MCF 10A (cell line): ENCODE measurements at regions not wholly inside any gene's neighbourhood (a gene's known extent, or its start where the extent isn't known, plus 50 kb on each side); places are given as distances from the start of the nearest gene placed in this dataset.

Experiments
- BruUV-seq: library from RNA; stranded (reverse); fragments of 400-500 nt; replicated peaks from 2 replicates; lab custom pipeline; 2021; lab: Mats Ljungman, UMichigan
- CTCF ChIA-PET: fragments of 300-600 bp; sonication (Branson Sonifier 250); formaldehyde crosslinking; extraction: SDS; loops from one replicate; lab custom pipeline; 2021; ENCODE audit warnings: antibody characterized with exemption, inconsistent platforms; lab: Yijun Ruan, JAX
- POLR2A ChIA-PET: fragments of 300-600, 350-650 bp; sonication (Branson Sonifier 250); formaldehyde crosslinking; extraction: SDS; loops from one replicate; lab custom pipeline; 2020; ENCODE audit warnings: antibody characterized with exemption, inconsistent platforms; lab: Yijun Ruan, JAX
- DNase-seq: peaks from one replicate; pipeline ENCODE4 v3.0.0-alpha.2; 2018; ENCODE audit not compliant: unreplicated experiment
- H3K27ac Mint-ChIP-seq: one replicate; pipeline ENCODE4 v1.8.0; 2022; ENCODE audit warnings: mild to moderate bottlenecking, low read depth, mixed read lengths; ENCODE audit not compliant: unreplicated experiment
- H3K27me3 Mint-ChIP-seq: one replicate; pipeline ENCODE4 v1.8.0; 2022; ENCODE audit warnings: mixed read lengths; ENCODE audit not compliant: insufficient read depth, unreplicated experiment
- H3K36me3 Mint-ChIP-seq: one replicate; pipeline ENCODE4 v1.8.0; 2022; ENCODE audit warnings: mild to moderate bottlenecking, moderate library complexity, mixed read lengths; ENCODE audit not compliant: insufficient read depth, unreplicated experiment
- H3K4me1 Mint-ChIP-seq: one replicate; pipeline ENCODE4 v1.8.0; 2022; ENCODE audit warnings: mixed read lengths; ENCODE audit not compliant: insufficient read depth, unreplicated experiment
- H3K4me3 Mint-ChIP-seq: one replicate; pipeline ENCODE4 v1.8.0; 2022; ENCODE audit warnings: mild to moderate bottlenecking, moderate library complexity, mixed read lengths; ENCODE audit not compliant: unreplicated experiment
- H3K9me3 Mint-ChIP-seq: one replicate; pipeline ENCODE4 v1.8.0; 2022; ENCODE audit warnings: mixed read lengths; ENCODE audit not compliant: unreplicated experiment
- CTCF ChIP-seq: fragments of 200-600 bp; IDR thresholded peaks from one replicate; pipeline ENCODE4 v1.8.0; 2022; ENCODE audit warnings: antibody characterized with exemption, mild to moderate bottlenecking; ENCODE audit not compliant: unreplicated experiment
- intact Hi-C: fragments of 100-400 bp; cut with micrococcal nuclease; formaldehyde crosslinking; loops from 2 replicates; pipeline ENCODE4 v1.14.1; 2022

- H3K9me3 Mint-ChIP-seq, result no peaks in the 10 kb centered on the region
- peaks cover 74% of the 10 kb centered on the region for H3K27me3 Mint-ChIP-seq
- no TSS peak for BruUV-seq
- no peak overlapping the region for H3K27ac Mint-ChIP-seq
- H3K36me3 Mint-ChIP-seq, result no peaks in the 10 kb centered on the region
- ChIA-PET CTCF (no interaction called here), POLR2A (no interaction called here)
- no peak for TF ChIP-seq CTCF
- DNase-seq, result no peak
- H3K4me3 Mint-ChIP-seq, result no peak overlapping the region
- intact Hi-C loops, result no loop called here
- H3K4me1 Mint-ChIP-seq, result no peaks in the 10 kb centered on the region
Measured at GRCh38 chrX:111010111-111010510, 85.9 kb upstream of the PAK3 start.

- no peak for DNase-seq
- no TSS peak for BruUV-seq
- ChIA-PET CTCF (no interaction called here), POLR2A (no interaction called here)
- no peaks in the 10 kb centered on the region for H3K4me1 Mint-ChIP-seq
- H3K9me3 Mint-ChIP-seq, result no peaks in the 10 kb centered on the region
- TF ChIP-seq CTCF, result no peak
- intact Hi-C loops, result no loop called here
- no peaks in the 10 kb centered on the region for H3K36me3 Mint-ChIP-seq
- no peak overlapping the region for H3K4me3 Mint-ChIP-seq
- H3K27ac Mint-ChIP-seq, result no peak overlapping the region
- H3K27me3 Mint-ChIP-seq, result peaks cover 74% of the 10 kb centered on the region
Measured at GRCh38 chrX:111009256-111009655, 86.7 kb upstream of the PAK3 start.

GRCh38 chrX:111008126-111008525 lies 87.9 kb upstream of the PAK3 start:
- Mint-ChIP-seq H3K4me3 (no peak overlapping the region), H3K27me3 (peaks cover 75% of the 10 kb centered on the region), H3K9me3 (no peaks in the 10 kb centered on the region), H3K36me3 (no peaks in the 10 kb centered on the region), H3K4me1 (no peaks in the 10 kb centered on the region), H3K27ac (no peak overlapping the region)
- ChIA-PET CTCF (interaction anchor here (0.7 kb wide), 1 partner anchor 48 kb away, joined by 3 read pairs; no protein-coding TSS in a partner anchor), POLR2A (no interaction called here)
- no peak for TF ChIP-seq CTCF
- BruUV-seq, result no TSS peak
- intact Hi-C loops, result no loop called here
- DNase-seq, result no peak

GRCh38 chrX:111007238-111007637 lies 88.8 kb upstream of the PAK3 start:
- intact Hi-C loops, result no loop called here
- Mint-ChIP-seq H3K4me3 (no peak overlapping the region), H3K36me3 (no peaks in the 10 kb centered on the region), H3K27ac (no peak overlapping the region), H3K9me3 (no peaks in the 10 kb centered on the region), H3K27me3 (peaks cover 79% of the 10 kb centered on the region), H3K4me1 (no peaks in the 10 kb centered on the region)
- ChIA-PET CTCF (interaction anchor here (0.6 to 0.7 kb wide), 2 partner anchors 94 to 237 kb away, joined by 3 read pairs; no protein-coding TSS in a partner anchor), POLR2A (no interaction called here)
- no TSS peak for BruUV-seq
- no peak for TF ChIP-seq CTCF
- DNase-seq, result no peak
